ENCODE measurements at regions not wholly inside any gene's neighbourhood (a gene's known extent, or its start where the extent isn't known, plus 50 kb on each side); places are given as distances from the start of the nearest gene placed in this dataset.

GRCh38 chr6:3545156-3545555 is 88.3 kb upstream of the SLC22A23 start:
- no peak for DNase-seq (ENCODE audit: low spot score)
- no peaks in the 10 kb centered on the region for H3K9me3 ChIP-seq (ENCODE audit: low read length)
- no peaks in the 10 kb centered on the region for H3K36me3 ChIP-seq (ENCODE audit: insufficient read depth, low read length)
- no peak overlapping the region for H3K27ac ChIP-seq (ENCODE audit: low read depth, low read length, poor library complexity, severe bottlenecking)
- no peak overlapping the region for H2AFZ ChIP-seq (ENCODE audit: low read length)
- H4K20me1 ChIP-seq (ENCODE audit: insufficient read depth, low read length), result no peaks in the 10 kb centered on the region
- ChIA-PET POLR2A (interaction anchor here (0.7 kb wide), 1 partner anchor 1148 kb away, joined by 3 read pairs; no protein-coding TSS in a partner anchor), CTCF (ENCODE audit: unreplicated experiment) (no interaction called here)
- BruUV-seq (replicated peaks), result no TSS peak
- no peaks in the 10 kb centered on the region for H3K9me2 ChIP-seq (ENCODE audit: insufficient read depth, low read length)
- no peak overlapping the region for H3K4me2 ChIP-seq (ENCODE audit: low read length)
- intact Hi-C loops (cut with micrococcal nuclease; ENCODE audit: unreplicated experiment), result no loop called here
- no peak overlapping the region for H3K4me3 ChIP-seq (ENCODE audit: low read depth, low read length, poor library complexity, severe bottlenecking)
- TF ChIP-seq CTCF (conservative IDR thresholded peaks at IDR 0.05; ENCODE audit: low read length), result no peak
- H3K79me2 ChIP-seq (ENCODE audit: insufficient read depth, low read depth, low read length), result no peaks in the 10 kb centered on the region
- no peaks in the 10 kb centered on the region for H3K4me1 ChIP-seq (ENCODE audit: insufficient read depth, low read length, poor library complexity, severe bottlenecking)

- TF ChIP-seq CTCF (conservative IDR thresholded peaks at IDR 0.05; ENCODE audit: low read length) (no peak), EZH2phosphoT487 (IDR thresholded peaks at IDR 0.05; ENCODE audit: borderline replicate concordance, low read depth, low read length) (no peak)
- Histone ChIP-seq H3K27ac (ENCODE audit: low read depth, low read length, poor library complexity, severe bottlenecking) (no peak overlapping the region), H3K4me3 (ENCODE audit: low read depth, low read length, poor library complexity, severe bottlenecking) (no peak overlapping the region), H3K9me3 (ENCODE audit: low read length) (no peaks in the 10 kb centered on the region), H4K20me1 (ENCODE audit: insufficient read depth, low read length) (no peaks in the 10 kb centered on the region), H3K79me2 (ENCODE audit: insufficient read depth, low read depth, low read length) (no peaks in the 10 kb centered on the region), H3K9me2 (ENCODE audit: insufficient read depth, low read length) (no peaks in the 10 kb centered on the region), H3K36me3 (ENCODE audit: insufficient read depth, low read length) (no peaks in the 10 kb centered on the region), H3K4me1 (ENCODE audit: insufficient read depth, low read length, poor library complexity, severe bottlenecking) (no peaks in the 10 kb centered on the region), H2AFZ (ENCODE audit: low read length) (no peak overlapping the region), H3K4me2 (ENCODE audit: low read length) (no peak overlapping the region)
- ChIA-PET CTCF (ENCODE audit: unreplicated experiment) (no interaction called here), POLR2A (no interaction called here)
- intact Hi-C loops (cut with micrococcal nuclease; ENCODE audit: unreplicated experiment), result no loop called here
- DNase-seq (ENCODE audit: low spot score), result no peak
- BruUV-seq (replicated peaks), result no TSS peak
Observed at GRCh38 chr6:3542032-3542640, 85.3 kb upstream of the SLC22A23 start.

GRCh38 chr6:3541006-3541585 is 84.2 kb upstream of the SLC22A23 start:
- no peaks in the 10 kb centered on the region for H3K79me2 ChIP-seq (ENCODE audit: insufficient read depth, low read depth, low read length)
- BruUV-seq (replicated peaks), result no TSS peak
- H3K9me3 ChIP-seq (ENCODE audit: low read length), result no peaks in the 10 kb centered on the region
- DNase-seq (ENCODE audit: low spot score), result no peak
- no peaks in the 10 kb centered on the region for H3K4me1 ChIP-seq (ENCODE audit: insufficient read depth, low read length, poor library complexity, severe bottlenecking)
- TF ChIP-seq EZH2phosphoT487 (IDR thresholded peaks at IDR 0.05; ENCODE audit: borderline replicate concordance, low read depth, low read length) (no peak), CTCF (conservative IDR thresholded peaks at IDR 0.05; ENCODE audit: low read length) (no peak)
- ChIA-PET CTCF (ENCODE audit: unreplicated experiment) (no interaction called here), POLR2A (no interaction called here)
- no peak overlapping the region for H3K4me3 ChIP-seq (ENCODE audit: low read depth, low read length, poor library complexity, severe bottlenecking)
- no peaks in the 10 kb centered on the region for H3K9me2 ChIP-seq (ENCODE audit: insufficient read depth, low read length)
- H4K20me1 ChIP-seq (ENCODE audit: insufficient read depth, low read length), result no peaks in the 10 kb centered on the region
- H3K36me3 ChIP-seq (ENCODE audit: insufficient read depth, low read length), result no peaks in the 10 kb centered on the region
- H2AFZ ChIP-seq (ENCODE audit: low read length), result no peak overlapping the region
- intact Hi-C loops (cut with micrococcal nuclease; ENCODE audit: unreplicated experiment), result no loop called here
- no peak overlapping the region for H3K27ac ChIP-seq (ENCODE audit: low read depth, low read length, poor library complexity, severe bottlenecking)
- no peak overlapping the region for H3K4me2 ChIP-seq (ENCODE audit: low read length)

Data from OCI-LY7 (cell line).